Hippocampal formation (tissue), 2 donors: ENCODE measurements at regions not wholly inside any gene's neighbourhood (a gene's known extent, or its start where the extent isn't known, plus 50 kb on each side); places are given as distances from the start of the nearest gene placed in this dataset.

Experiments used
- DNase-seq, 2 donors: peaks; one replicate each; lab custom pipeline; 2025; lab: John Stamatoyannopoulos, UW

DNA sequence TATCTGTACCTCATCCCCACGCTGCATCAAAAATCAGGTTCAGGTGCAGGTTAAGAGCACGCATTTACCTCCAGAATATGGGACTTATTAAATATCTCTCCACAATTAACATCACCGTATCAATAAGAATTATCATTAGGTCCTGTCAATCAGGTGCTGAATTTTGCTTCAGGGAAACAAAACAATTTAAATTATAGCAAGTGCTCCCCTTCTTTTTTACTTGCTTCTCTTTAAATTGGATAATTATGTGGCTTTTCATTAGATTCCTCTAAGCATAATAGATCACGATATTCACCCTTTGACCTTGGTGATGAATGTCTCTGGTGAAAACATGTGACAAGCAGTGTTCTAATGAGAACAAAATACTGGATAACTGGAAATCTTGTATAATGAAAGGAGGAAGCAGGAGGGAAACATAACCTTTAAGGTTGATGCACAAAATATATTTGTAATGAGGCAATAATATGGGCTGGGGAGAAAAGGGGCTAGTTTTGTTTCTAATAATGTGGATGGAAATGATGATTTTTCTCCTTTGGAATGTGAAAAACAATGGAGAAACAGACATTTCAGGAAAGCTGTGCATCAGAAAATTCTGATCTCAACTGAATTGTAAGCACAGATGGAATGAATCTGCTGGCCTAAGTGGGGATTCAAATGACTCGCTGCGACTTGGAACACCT lies 166.9 kb downstream of the SNX10 start:
- no peak for DNase-seq

- DNase-seq, result no peak
Measured at GRCh38 chr7:26459540-26460193, 168.0 kb downstream of the SNX10 start.

DNA sequence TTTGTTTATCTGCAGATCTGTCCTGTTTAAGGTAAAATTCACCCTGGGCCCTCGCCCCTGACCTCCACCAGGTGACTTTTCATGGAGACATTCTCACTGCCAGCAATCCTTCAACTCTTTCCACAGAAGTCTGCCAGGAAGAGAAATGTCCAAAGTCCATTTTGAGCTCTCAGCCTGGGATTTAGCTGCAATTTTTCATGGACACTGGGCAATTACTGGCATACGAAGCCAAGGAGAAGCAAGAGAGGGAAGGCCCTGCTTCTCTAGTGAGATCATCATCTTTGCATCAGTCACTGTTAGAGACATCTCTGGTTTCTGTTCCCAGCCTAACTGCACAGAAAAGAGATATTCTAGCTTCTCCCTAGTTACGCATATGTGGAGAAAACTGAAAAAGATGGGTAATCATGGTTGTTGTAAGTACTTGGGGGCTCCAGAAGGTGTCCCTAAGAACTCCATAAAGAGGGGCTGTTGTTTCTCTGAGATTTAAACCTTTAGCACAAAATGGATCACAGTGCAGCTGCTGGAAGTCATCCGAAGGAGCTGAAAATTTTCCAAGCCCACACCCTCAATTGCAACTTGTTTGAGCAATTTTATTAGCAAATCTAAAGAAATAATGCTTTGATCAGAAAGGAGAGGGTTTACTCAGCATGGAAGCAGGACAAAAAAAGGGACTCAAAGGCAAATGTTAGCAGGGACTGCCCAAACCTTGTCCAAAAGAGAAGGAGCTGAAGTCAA lies 168.9 kb downstream of the SNX10 start:
- no peak for DNase-seq

- no peak for DNase-seq
Measured at GRCh38 chr7:26461518-26461917, 169.9 kb downstream of the SNX10 start.

DNA sequence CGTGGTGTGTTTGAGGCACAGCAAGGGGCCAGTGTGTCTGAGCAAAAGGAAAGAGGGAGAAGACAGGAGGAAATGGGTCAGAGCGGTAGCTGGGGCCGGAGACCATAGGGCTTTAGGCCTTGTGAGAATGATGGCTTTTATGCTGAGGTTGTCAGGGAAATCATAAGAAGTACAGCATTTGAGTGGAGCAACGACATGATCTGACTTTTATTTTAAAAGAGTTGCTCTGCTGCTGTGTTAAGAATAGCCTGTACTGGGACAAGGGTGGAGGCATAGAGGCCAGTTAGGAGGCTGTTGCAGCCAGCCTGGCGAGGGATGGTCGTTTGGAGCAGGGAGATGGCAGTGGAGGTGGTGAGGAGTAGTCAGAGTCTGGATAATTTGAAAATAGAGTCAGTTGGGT lies 174.3 kb downstream of the SNX10 start:
- no peak for DNase-seq

DNA sequence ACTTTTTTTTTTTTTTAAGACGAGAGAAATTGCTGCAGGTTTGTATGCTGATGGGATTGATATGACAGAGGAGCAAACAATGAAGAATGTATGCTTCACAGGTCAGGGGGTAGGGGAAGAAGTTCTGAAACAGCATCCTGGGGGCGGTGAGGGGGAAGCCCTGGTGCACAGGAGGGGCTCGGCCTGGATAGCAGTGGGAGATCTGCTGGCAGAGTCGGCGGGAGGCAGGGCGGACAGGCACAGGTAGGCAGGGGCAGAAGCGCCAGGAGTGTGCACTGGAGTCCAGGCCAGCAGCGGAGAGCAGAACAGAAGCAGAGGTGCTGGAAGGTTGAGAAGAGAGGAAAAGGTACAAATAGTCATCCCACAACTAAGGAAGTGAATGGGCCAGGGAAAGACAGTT lies 175.4 kb downstream of the SNX10 start:
- DNase-seq, result no peak

DNA sequence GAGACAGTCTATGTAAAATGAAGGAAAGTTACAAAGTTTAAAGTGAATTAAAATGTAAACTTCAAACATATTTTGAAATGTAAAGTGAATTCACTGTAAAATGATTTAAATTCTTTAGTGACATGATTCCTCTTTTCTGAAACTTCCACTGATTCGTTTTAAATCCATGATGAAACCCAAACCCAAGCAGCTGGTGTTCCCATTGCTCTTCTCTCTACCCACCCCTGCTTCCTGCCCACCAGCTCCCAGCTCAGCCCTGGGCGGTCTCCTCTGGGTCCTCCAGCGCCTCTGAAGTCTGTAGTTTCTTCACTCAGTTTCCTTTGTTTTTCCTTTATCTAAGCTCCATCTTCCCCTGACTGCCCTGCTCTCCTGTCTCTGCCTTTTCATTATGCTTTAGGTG lies 175.9 kb downstream of the SNX10 start:
- no peak for DNase-seq

DNA sequence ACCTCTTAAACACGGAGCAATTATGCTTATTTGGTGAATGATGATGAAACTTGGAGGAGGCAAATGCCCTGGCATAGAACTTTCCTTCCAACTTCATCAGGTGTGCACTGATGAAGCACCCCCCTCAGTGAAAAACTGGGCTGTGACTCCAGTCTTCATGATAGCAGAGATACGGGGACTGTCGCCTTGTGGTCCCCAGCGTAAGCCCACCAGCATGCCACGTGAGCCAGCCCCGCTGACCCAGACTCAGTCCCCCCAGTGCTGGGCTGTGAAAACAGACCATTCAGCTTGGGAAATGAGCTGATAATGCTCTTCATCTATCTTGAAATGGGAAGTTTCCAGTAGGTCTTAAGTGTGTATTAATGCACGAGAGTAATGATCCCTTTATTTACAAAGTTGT lies 177.0 kb downstream of the SNX10 start:
- no peak for DNase-seq

DNA sequence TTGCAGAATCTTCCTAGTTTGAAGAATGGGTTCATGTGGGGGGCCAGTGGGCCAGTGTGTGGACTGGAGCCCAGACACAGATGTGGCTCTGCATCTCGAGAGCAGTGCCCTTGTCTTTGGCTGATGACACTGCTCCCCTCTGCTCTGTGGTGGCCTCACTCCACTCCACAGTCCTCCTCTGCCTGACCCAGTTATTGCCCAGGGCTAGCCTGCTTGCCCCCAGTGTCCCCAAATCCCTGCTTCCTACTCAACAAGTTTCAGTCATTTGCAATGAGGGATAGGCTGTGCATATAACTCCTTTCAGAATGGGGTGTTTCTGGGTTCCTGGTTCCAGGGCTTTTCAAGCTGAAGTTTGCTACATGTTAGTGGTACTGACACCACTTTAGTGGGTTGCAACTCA lies 177.5 kb downstream of the SNX10 start:
- no peak for DNase-seq

- DNase-seq, result no peak
Measured at GRCh38 chr7:26470691-26471090, 179.0 kb downstream of the SNX10 start.

- no peak for DNase-seq
Measured at GRCh38 chr7:26471306-26472075, 179.8 kb downstream of the SNX10 start.

DNA sequence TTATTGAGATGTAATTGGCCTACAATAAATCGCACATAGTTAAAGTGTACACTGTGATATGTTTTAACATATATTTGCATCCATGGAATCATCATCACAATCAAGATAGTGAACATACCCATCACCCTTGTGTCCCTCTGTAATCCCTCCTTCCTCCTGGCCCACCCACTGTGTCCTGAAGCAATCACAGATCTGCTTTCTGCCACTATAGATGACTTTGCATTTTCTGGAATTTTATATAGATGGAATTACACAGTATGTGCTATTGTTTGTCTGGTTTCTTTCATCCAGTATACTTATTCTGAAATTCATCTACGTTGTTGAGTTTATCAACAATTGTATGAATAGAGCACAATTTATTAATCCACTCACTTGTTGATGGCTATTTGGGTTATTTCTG lies 181.3 kb downstream of the SNX10 start:
- no peak for DNase-seq

DNA sequence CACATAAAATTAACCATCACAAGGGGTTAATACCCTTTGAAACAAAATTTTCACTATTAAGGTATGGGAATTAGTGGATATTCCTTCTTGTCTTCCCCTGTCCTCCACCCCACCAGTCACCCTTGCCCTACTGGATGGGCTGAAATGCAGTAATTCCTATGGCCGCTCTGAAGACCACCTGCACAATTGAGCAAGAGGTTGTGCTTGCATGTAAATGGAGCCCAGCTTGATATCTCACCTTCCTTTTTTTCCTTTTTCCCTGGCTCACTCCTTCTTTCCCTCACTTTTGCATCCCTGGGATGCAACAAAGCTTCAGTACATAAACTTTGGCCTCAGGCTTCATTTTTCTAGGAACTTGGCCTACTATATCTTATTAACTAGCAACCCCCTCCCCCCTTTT lies 184.6 kb downstream of the SNX10 start:
- DNase-seq, result no peak

GRCh38 chr7:26477381-26477990 lies 185.8 kb downstream of the SNX10 start:
- no peak for DNase-seq

GRCh38 chr7:26478550-26478949 lies 186.9 kb downstream of the SNX10 start:
- no peak for DNase-seq

DNA sequence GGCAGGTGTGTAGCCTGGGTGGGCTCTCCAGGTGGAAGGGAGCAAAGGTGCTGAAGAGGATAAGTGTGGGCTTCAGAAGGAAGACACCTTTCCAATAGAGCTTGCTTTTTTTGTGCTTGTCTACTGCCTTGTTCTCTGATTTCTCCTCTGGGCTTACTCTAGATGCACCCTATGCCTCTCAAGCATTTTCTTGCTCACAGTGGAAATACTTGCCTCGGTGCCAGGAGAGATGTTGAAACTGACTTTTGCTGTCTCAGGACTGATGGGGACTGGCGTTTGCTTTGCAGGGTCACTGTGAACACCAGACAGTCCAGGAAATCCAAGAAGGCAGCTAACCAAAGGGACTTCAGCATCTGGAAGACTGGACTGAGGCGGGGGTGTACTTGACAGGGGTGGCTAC lies 187.9 kb downstream of the SNX10 start:
- no peak for DNase-seq

- DNase-seq, result no peak
Measured at GRCh38 chr7:26480156-26480555, 188.5 kb downstream of the SNX10 start.

- no peak for DNase-seq
Measured at GRCh38 chr7:26482927-26483326, 191.3 kb downstream of the SNX10 start.

DNA sequence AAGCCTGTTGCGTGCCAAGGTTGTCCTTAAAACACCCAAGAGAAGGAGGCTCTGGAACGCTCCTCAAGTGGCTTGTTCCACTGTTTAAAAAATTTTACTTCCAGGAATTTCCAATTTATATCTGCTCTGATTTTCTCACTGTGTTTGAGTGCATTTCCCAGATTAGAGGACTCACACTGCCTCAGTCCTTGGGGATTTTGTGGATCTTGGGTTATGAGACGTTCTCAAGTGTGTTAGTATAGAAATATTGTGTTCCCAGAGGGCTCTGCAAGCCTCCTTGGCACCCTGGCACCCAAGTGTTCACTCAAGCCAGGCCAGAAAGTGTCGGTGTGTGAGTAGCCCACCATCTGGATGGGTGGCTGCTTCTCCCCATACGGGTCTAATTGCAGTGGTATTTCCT lies 192.2 kb downstream of the SNX10 start:
- no peak for DNase-seq

DNA sequence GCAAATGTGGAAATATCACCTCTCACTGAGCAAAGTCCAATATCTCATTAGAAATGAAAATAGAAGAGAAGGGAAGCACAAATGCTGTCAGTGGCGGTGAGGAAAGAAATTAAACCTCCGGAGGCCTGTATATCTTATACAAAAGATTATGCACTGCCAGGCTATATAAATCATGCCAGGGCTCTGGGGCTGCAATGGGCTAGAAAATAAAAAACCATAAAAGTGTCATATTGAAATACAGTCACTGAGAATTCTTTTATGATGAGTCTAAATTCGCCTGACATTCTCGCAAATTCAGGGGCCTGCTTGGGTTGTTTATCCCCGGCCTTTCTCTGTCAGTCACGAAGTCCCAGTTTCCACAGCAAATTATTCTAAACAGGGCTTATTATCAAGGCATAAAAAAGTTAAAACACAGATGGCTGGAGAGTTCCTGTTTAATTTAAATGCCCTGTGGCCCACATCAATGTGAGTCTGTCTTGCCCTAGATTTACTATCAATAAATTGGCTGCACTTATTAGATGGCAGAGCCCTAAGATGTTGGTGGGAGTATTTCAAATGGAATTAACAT lies 193.8 kb downstream of the SNX10 start:
- DNase-seq, result no peak

DNA sequence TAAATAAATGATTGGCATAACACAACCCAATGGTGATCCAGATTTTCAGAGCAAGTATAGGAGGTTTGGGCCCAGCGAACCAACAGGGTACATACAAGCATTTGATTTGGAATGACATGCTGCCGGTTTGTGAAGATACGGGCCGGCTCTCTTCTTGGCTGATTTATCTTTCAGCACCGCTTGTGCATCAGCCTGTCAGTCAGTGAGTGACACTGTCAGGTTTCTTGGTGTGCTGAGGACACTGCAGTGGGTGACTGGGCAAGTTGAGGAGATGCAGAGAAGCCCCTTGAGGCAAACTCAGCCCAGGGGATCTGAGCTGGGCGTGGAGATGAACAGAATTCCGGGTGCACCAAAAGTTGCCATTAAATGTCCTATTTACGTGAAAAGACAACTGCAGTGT lies 194.5 kb downstream of the SNX10 start:
- DNase-seq, result no peak
